ENCODE measurements at regions not wholly inside any gene's neighbourhood (a gene's known extent, or its start where the extent isn't known, plus 50 kb on each side); places are given as distances from the start of the nearest gene placed in this dataset.

GRCh38 chr10:36236341-36236740 lies 594.2 kb upstream of the FZD8 start:
- WGBS, 2 donors, result 76 to 79% methylated on average over 1 of the region's 1 CpG
- Histone ChIP-seq H3K36me3 (no peaks in the 10 kb centered on the region), H3K9me3 (peaks cover 0 to 17% (median 0%) of the 10 kb centered on the region in 11 donors), H3K27me3 (no peaks in the 10 kb centered on the region), H3K4me3 (no peak overlapping the region), H3K4me1 (no peaks in the 10 kb centered on the region), H3K27ac (no peak overlapping the region)
- intact Hi-C loops (cut with DNase I), result no loop called here
- ATAC-seq (no peak), DNase-seq (no peak)
- TF ChIP-seq CTCF (IDR thresholded peaks at IDR 0.05), result no peak

GRCh38 chr10:36232935-36233334 lies 590.8 kb upstream of the FZD8 start:
- Histone ChIP-seq H3K4me3 (no peak overlapping the region), H3K27ac (no peak overlapping the region), H3K9me3 (no peaks in the 10 kb centered on the region), H3K36me3 (no peaks in the 10 kb centered on the region), H3K4me1 (no peaks in the 10 kb centered on the region), H3K27me3 (no peaks in the 10 kb centered on the region)
- ATAC-seq (no peak), DNase-seq (no peak)
- TF ChIP-seq CTCF (IDR thresholded peaks at IDR 0.05), result no peak
- intact Hi-C loops (cut with DNase I), result no loop called here
- 65 to 66% methylated on average over 3 of the region's 3 CpGs for WGBS, 2 donors

- Histone ChIP-seq H3K27ac (no peak overlapping the region), H3K4me1 (no peaks in the 10 kb centered on the region), H3K36me3 (no peaks in the 10 kb centered on the region), H3K9me3 (no peaks in the 10 kb centered on the region), H3K27me3 (no peaks in the 10 kb centered on the region), H3K4me3 (no peak overlapping the region)
- ATAC-seq (peak in 1 of 8 donors; percentile 29), DNase-seq (no peak)
- WGBS, 2 donors, result 91 to 95% methylated on average over 4 of the region's 4 CpGs
- intact Hi-C loops (cut with DNase I), result no loop called here
- TF ChIP-seq CTCF (IDR thresholded peaks at IDR 0.05), result no peak
These were observed 582.4 kb upstream of the FZD8 start for GRCh38 chr10:36224431-36224985.

- no peak for TF ChIP-seq CTCF (IDR thresholded peaks at IDR 0.05)
- 31 to 35% methylated on average over 1 of the region's 1 CpG for WGBS, 2 donors
- Histone ChIP-seq H3K36me3 (no peaks in the 10 kb centered on the region), H3K27me3 (no peaks in the 10 kb centered on the region), H3K4me3 (no peak overlapping the region), H3K9me3 (no peaks in the 10 kb centered on the region), H3K4me1 (no peaks in the 10 kb centered on the region), H3K27ac (no peak overlapping the region)
- intact Hi-C loops (cut with DNase I), result no loop called here
- DNase-seq (no peak), ATAC-seq (no peak)
These were observed 579.0 kb upstream of the FZD8 start for GRCh38 chr10:36221101-36221500.

Data from heart right ventricle (tissue), 16 donors.